OCI-LY1 (cell line): ENCODE measurements at regions not wholly inside any gene's neighbourhood (a gene's known extent, or its start where the extent isn't known, plus 50 kb on each side); places are given as distances from the start of the nearest gene placed in this dataset.

ENCODE experiments used
- H2AFZ ChIP-seq: fragments of 200-600 bp; sonication (generic), shearing (Covaris generic); 2 replicates; pipeline ENCODE4 v1.6.0; 2014; ENCODE audit warnings: antibody characterized with exemption, mild to moderate bottlenecking, low read length
- H3F3A ChIP-seq: fragments of 200-600 bp; sonication (generic), shearing (Covaris generic); 2 replicates; pipeline ENCODE4 v1.6.0; 2014; ENCODE audit warnings: mild to moderate bottlenecking, antibody characterized with exemption, low read length, moderate library complexity; ENCODE audit not compliant: insufficient read depth
- H3K27ac ChIP-seq: fragments of 200-600 bp; sonication (generic); 2 replicates; pipeline ENCODE4 v1.5.1; 2014; ENCODE audit warnings: low read length, mixed run types, mild to moderate bottlenecking, low read depth; ENCODE audit not compliant: poor library complexity, severe bottlenecking
- H3K27me3 ChIP-seq: fragments of 200-600 bp; sonication (generic); 2 replicates; pipeline ENCODE4 v1.6.0; 2014; ENCODE audit warnings: antibody characterized with exemption, mild to moderate bottlenecking, low read length, moderate library complexity; ENCODE audit not compliant: insufficient read depth
- H3K36me3 ChIP-seq: fragments of 200-600 bp; sonication (generic); 2 replicates; pipeline ENCODE4 v1.6.1; 2014; ENCODE audit warnings: mild to moderate bottlenecking, antibody characterized with exemption, low read length, moderate library complexity, mixed read lengths; ENCODE audit not compliant: insufficient read depth
- H3K4me1 ChIP-seq: fragments of 200-600 bp; sonication (generic); 2 replicates; pipeline ENCODE4 v1.5.1; 2014; ENCODE audit warnings: mild to moderate bottlenecking, low read length, moderate library complexity; ENCODE audit not compliant: insufficient read depth, severe bottlenecking
- H3K4me2 ChIP-seq: fragments of 200-600 bp; sonication (generic), shearing (Covaris generic); 2 replicates; pipeline ENCODE4 v1.6.1; 2014; ENCODE audit warnings: low read length
- H3K4me3 ChIP-seq: fragments of 200-600 bp; sonication (generic); 2 replicates; pipeline ENCODE4 v1.5.1; 2014; ENCODE audit warnings: low read length, low read depth, mild to moderate bottlenecking, mixed read lengths; ENCODE audit not compliant: poor library complexity, severe bottlenecking
- H3K79me2 ChIP-seq: fragments of 200-600 bp; shearing (Covaris generic); 2 replicates; pipeline ENCODE4 v1.6.1; 2016; ENCODE audit warnings: mixed run types, low read length, mixed read lengths; ENCODE audit not compliant: insufficient read depth
- H3K9ac ChIP-seq: fragments of 200-600 bp; sonication (generic), shearing (Covaris generic); 2 replicates; pipeline ENCODE4 v1.6.1; 2014; ENCODE audit warnings: mild to moderate bottlenecking, low read length, mixed read lengths
- H3K9me2 ChIP-seq: fragments of 200-600 bp; sonication (generic), shearing (Covaris generic); 2 replicates; pipeline ENCODE4 v1.6.1; 2014; ENCODE audit warnings: low read depth, mild to moderate bottlenecking, low read length, mixed read lengths
- H3K9me3 ChIP-seq: fragments of 200-600 bp; shearing (Covaris generic); 2 replicates; pipeline ENCODE4 v1.6.1; 2014; ENCODE audit warnings: low read length, mixed read lengths
- H4K20me1 ChIP-seq: fragments of 200-600 bp; sonication (generic), shearing (Covaris generic); 2 replicates; pipeline ENCODE4 v1.6.0; 2016; ENCODE audit warnings: mild to moderate bottlenecking, low read length; ENCODE audit not compliant: insufficient read depth
- EZH2 ChIP-seq: fragments of 200-600 bp; sonication (generic), shearing (Covaris generic); IDR thresholded peaks from 2 replicates; pipeline ENCODE4 v1.8.0; 2017; ENCODE audit warnings: borderline replicate concordance, mixed run types, mild to moderate bottlenecking, antibody characterized with exemption, low read length, moderate library complexity, mixed read lengths
- TF ChIP-seq, protein P1 (sequence below): fragments of 200-600 bp; sonication (generic), shearing (Covaris generic); IDR thresholded peaks from 2 replicates; pipeline ENCODE4 v1.5.1; 2017; ENCODE audit warnings: mild to moderate bottlenecking, antibody characterized with exemption, low read length, moderate library complexity, mixed read lengths

DNA sequence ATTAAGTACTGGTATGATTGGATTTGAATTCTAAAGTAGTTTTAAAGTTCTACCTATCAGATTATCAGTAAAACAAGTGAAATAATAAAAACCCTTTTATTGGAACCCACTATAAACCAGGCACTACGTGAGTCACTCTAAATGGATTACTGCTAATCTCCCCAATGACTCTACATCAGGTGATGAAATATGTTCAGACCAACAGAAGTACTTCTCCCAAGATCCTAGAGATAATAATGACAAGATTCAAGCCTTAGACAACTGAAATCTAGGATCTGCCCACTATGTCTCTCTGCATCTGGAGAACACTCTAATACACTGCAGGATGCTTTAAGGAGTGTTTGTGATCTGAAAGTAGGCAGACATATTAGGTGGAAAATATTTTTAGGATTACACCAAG, 652.1 kb upstream of the CHORDC1 start:
- H3F3A ChIP-seq: no peaks in the 10 kb centered on the region
- no peaks in the 10 kb centered on the region for H3K36me3 ChIP-seq
- no peaks in the 10 kb centered on the region for H4K20me1 ChIP-seq
- H3K27ac ChIP-seq: no peak overlapping the region
- H2AFZ ChIP-seq: no peak overlapping the region
- TF ChIP-seq, protein P1, sequence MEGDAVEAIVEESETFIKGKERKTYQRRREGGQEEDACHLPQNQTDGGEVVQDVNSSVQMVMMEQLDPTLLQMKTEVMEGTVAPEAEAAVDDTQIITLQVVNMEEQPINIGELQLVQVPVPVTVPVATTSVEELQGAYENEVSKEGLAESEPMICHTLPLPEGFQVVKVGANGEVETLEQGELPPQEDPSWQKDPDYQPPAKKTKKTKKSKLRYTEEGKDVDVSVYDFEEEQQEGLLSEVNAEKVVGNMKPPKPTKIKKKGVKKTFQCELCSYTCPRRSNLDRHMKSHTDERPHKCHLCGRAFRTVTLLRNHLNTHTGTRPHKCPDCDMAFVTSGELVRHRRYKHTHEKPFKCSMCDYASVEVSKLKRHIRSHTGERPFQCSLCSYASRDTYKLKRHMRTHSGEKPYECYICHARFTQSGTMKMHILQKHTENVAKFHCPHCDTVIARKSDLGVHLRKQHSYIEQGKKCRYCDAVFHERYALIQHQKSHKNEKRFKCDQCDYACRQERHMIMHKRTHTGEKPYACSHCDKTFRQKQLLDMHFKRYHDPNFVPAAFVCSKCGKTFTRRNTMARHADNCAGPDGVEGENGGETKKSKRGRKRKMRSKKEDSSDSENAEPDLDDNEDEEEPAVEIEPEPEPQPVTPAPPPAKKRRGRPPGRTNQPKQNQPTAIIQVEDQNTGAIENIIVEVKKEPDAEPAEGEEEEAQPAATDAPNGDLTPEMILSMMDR: no peak
- no peak for TF ChIP-seq EZH2
- no peak overlapping the region for H3K9ac ChIP-seq
- H3K9me3 ChIP-seq: no peaks in the 10 kb centered on the region
- H3K4me3 ChIP-seq: no peak overlapping the region
- H3K27me3 ChIP-seq: no peaks in the 10 kb centered on the region
- H3K4me2 ChIP-seq: no peak overlapping the region
- H3K4me1 ChIP-seq: no peaks in the 10 kb centered on the region
- no peaks in the 10 kb centered on the region for H3K9me2 ChIP-seq
- H3K79me2 ChIP-seq: no peaks in the 10 kb centered on the region

DNA sequence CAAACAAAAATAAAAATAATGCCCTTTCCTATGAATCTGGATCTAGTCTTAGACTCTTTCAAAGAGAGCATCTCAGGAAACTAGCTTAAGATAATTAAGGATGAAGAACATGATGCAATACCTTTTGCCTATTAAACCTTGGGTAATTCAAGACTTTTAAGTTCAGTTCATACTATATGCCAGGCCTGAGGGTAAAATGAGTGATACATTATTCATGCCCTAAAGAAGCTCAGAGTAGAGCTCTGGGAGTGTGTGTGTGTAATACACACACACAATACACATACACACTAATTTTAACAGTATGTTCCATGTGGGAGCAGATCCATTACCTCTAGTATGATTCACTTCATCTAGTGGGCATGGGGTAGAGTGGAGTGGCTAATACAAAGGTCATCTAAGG, 651.4 kb upstream of the CHORDC1 start:
- no peaks in the 10 kb centered on the region for H3K36me3 ChIP-seq
- no peak overlapping the region for H3K9ac ChIP-seq
- no peak for TF ChIP-seq EZH2
- TF ChIP-seq, protein P1: no peak
- H3K4me1 ChIP-seq: no peaks in the 10 kb centered on the region
- H3K27me3 ChIP-seq: no peaks in the 10 kb centered on the region
- no peaks in the 10 kb centered on the region for H3F3A ChIP-seq
- H4K20me1 ChIP-seq: no peaks in the 10 kb centered on the region
- no peaks in the 10 kb centered on the region for H3K9me3 ChIP-seq
- no peaks in the 10 kb centered on the region for H3K9me2 ChIP-seq
- H2AFZ ChIP-seq: no peak overlapping the region
- no peak overlapping the region for H3K4me2 ChIP-seq
- H3K79me2 ChIP-seq: no peaks in the 10 kb centered on the region
- no peak overlapping the region for H3K27ac ChIP-seq
- H3K4me3 ChIP-seq: no peak overlapping the region

DNA sequence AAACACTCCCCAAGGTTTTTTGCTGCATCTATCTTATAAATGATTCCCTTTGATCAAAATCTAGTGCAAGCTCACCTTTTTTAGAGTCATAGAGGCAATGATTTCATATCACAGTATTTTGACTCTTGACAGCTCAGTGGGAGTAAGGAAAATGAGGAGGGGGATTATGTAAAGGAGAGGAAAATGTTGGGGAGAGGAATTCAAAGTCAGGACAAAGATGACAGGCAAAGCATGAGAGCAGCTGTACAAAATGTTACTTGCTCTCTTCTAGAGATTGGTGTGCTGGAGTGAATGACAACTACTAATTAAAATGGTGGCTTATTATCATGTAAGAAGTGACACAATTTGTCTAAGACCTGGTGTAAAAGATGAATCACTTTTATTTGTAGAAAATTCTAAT, 644.6 kb upstream of the CHORDC1 start:
- no peaks in the 10 kb centered on the region for H3K79me2 ChIP-seq
- H4K20me1 ChIP-seq: no peaks in the 10 kb centered on the region
- H3K4me2 ChIP-seq: no peak overlapping the region
- H3F3A ChIP-seq: no peaks in the 10 kb centered on the region
- H3K27me3 ChIP-seq: no peaks in the 10 kb centered on the region
- H3K4me3 ChIP-seq: no peak overlapping the region
- no peak overlapping the region for H3K27ac ChIP-seq
- no peaks in the 10 kb centered on the region for H3K36me3 ChIP-seq
- H3K9me3 ChIP-seq: no peaks in the 10 kb centered on the region
- no peak overlapping the region for H2AFZ ChIP-seq
- TF ChIP-seq, protein P1: no peak
- no peak for TF ChIP-seq EZH2
- no peaks in the 10 kb centered on the region for H3K4me1 ChIP-seq
- no peaks in the 10 kb centered on the region for H3K9me2 ChIP-seq
- H3K9ac ChIP-seq: no peak overlapping the region
